Adrenal gland (tissue), 5 donors: ENCODE measurements at regions not wholly inside any gene's neighbourhood (a gene's known extent, or its start where the extent isn't known, plus 50 kb on each side); places are given as distances from the start of the nearest gene placed in this dataset.

ENCODE experiments used
- CTCF ChIP-seq, 6 experiments: fragments of 450-650 bp in 4 of 6; fragments of 200-600 bp in 2 of 6; sonication (generic) in 1 of 6; IDR thresholded peaks; 1 replicate in 5 of 6; 2 replicates in 1 of 6; pipeline versions ENCODE4 v1.5.1 to v1.8.0; 2016 to 2021; ENCODE audit warnings: antibody characterized with exemption in 6 of 6, mild to moderate bottlenecking in 2 of 6, moderate library complexity in 1 of 6
- POLR2A ChIP-seq, 2 donors: fragments of 450-650 bp; IDR thresholded peaks; one replicate each; pipeline ENCODE4 v1.6.1; 2017; ENCODE audit warnings: antibody characterized with exemption in 2 of 2, mild to moderate bottlenecking in 2 of 2, moderate library complexity in 1 of 2
- donor health status: DM: no; HTN: no; CAD: no.

GRCh38 chr14:29150659-29151058 lies 384.1 kb downstream of the FOXG1 start:
- TF ChIP-seq CTCF (IDR thresholded peaks at IDR 0.05) (no peak), POLR2A (IDR thresholded peaks at IDR 0.05) (no peak)
